ENCODE measurements at regions not wholly inside any gene's neighbourhood (a gene's known extent, or its start where the extent isn't known, plus 50 kb on each side); places are given as distances from the start of the nearest gene placed in this dataset.

- Histone ChIP-seq H3K4me3 (ENCODE audit: control insufficient read depth in 1 of 7, extremely low read depth in 1 of 7, insufficient read depth in 4 of 7, low read depth in 2 of 7, low read length in 6 of 7) (no peak overlapping the region), H3K27ac (ENCODE audit: insufficient read depth in 1 of 2, low read depth in 1 of 2, low read length in 2 of 2, poor library complexity in 1 of 2, severe bottlenecking in 2 of 2) (no peak overlapping the region), H3K9me3 (ENCODE audit: control extremely low read depth in 1 of 5, control insufficient read depth in 4 of 5, insufficient read depth in 2 of 5, low read depth in 1 of 5, low read length in 4 of 5) (no peaks in the 10 kb centered on the region), H3K27me3 (replicated peaks in 2 of 5; ENCODE audit: control insufficient read depth in 4 of 5, insufficient read depth in 5 of 5, low read length in 4 of 5) (no peaks in the 10 kb centered on the region), H3K36me3 (ENCODE audit: control insufficient read depth in 4 of 4, insufficient read depth in 4 of 4, low read length in 3 of 4) (no peaks in the 10 kb centered on the region), H3K4me1 (ENCODE audit: control extremely low read depth in 1 of 4, control insufficient read depth in 4 of 4, insufficient read depth in 4 of 4, low read length in 3 of 4) (peaks cover 0 to 17% (median 13%) of the 10 kb centered on the region in 4 experiments)
- POLR2A ChIA-PET: no interaction called here
- CTCF ChIA-PET: no interaction called here
- DNase-seq: no peak
- WGBS (ENCODE audit: insufficient coverage): 100% methylated on average over 2 of the region's 2 CpGs
These were observed 139.9 kb downstream of the MEX3B start for GRCh38 chr15:81905889-81906288.

- ChIA-PET CTCF (no interaction called here), POLR2A (no interaction called here)
- Histone ChIP-seq H3K27ac (ENCODE audit: insufficient read depth in 1 of 2, low read depth in 1 of 2, low read length in 2 of 2, poor library complexity in 1 of 2, severe bottlenecking in 2 of 2) (no peak overlapping the region), H3K4me1 (ENCODE audit: control extremely low read depth in 1 of 4, control insufficient read depth in 4 of 4, insufficient read depth in 4 of 4, low read length in 3 of 4) (no peaks in the 10 kb centered on the region), H3K4me3 (ENCODE audit: control insufficient read depth in 1 of 7, extremely low read depth in 1 of 7, insufficient read depth in 4 of 7, low read depth in 2 of 7, low read length in 6 of 7) (no peak overlapping the region), H3K27me3 (replicated peaks in 2 of 5; ENCODE audit: control insufficient read depth in 4 of 5, insufficient read depth in 5 of 5, low read length in 4 of 5) (no peaks in the 10 kb centered on the region), H3K9me3 (ENCODE audit: control extremely low read depth in 1 of 5, control insufficient read depth in 4 of 5, insufficient read depth in 2 of 5, low read depth in 1 of 5, low read length in 4 of 5) (no peaks in the 10 kb centered on the region), H3K36me3 (ENCODE audit: control insufficient read depth in 4 of 4, insufficient read depth in 4 of 4, low read length in 3 of 4) (no peaks in the 10 kb centered on the region)
- WGBS (ENCODE audit: insufficient coverage): 40% methylated on average over 2 of the region's 5 CpGs
- no peak for DNase-seq
These were observed 144.5 kb downstream of the MEX3B start for GRCh38 chr15:81901319-81901718.

GRCh38 chr15:81899730-81900129 lies 146.1 kb downstream of the MEX3B start:
- DNase-seq: no peak

GRCh38 chr15:81899024-81899423 lies 146.8 kb downstream of the MEX3B start:
- Histone ChIP-seq H3K9me3 (ENCODE audit: control extremely low read depth in 1 of 5, control insufficient read depth in 4 of 5, insufficient read depth in 2 of 5, low read depth in 1 of 5, low read length in 4 of 5) (no peaks in the 10 kb centered on the region), H3K36me3 (ENCODE audit: control insufficient read depth in 4 of 4, insufficient read depth in 4 of 4, low read length in 3 of 4) (no peaks in the 10 kb centered on the region), H3K4me3 (ENCODE audit: control insufficient read depth in 1 of 7, extremely low read depth in 1 of 7, insufficient read depth in 4 of 7, low read depth in 2 of 7, low read length in 6 of 7) (no peak overlapping the region), H3K27ac (ENCODE audit: insufficient read depth in 1 of 2, low read depth in 1 of 2, low read length in 2 of 2, poor library complexity in 1 of 2, severe bottlenecking in 2 of 2) (no peak overlapping the region), H3K4me1 (ENCODE audit: control extremely low read depth in 1 of 4, control insufficient read depth in 4 of 4, insufficient read depth in 4 of 4, low read length in 3 of 4) (no peaks in the 10 kb centered on the region), H3K27me3 (replicated peaks in 2 of 5; ENCODE audit: control insufficient read depth in 4 of 5, insufficient read depth in 5 of 5, low read length in 4 of 5) (no peaks in the 10 kb centered on the region)
- DNase-seq: no peak
- CTCF ChIA-PET: interaction anchor here (0.6 to 0.8 kb wide), 3 partner anchors 9 to 126 kb away, joined by 3 read pairs; no protein-coding TSS in a partner anchor
- POLR2A ChIA-PET: no interaction called here
- WGBS (ENCODE audit: insufficient coverage): no CpG with 5 or more reads among the region's 2 CpGs

More at GRCh38 chr15:81899730-81900129, 146.1 kb downstream of the MEX3B start:
- H3K4me3 ChIP-seq (ENCODE audit: control insufficient read depth in 1 of 7, extremely low read depth in 1 of 7, insufficient read depth in 4 of 7, low read depth in 2 of 7, low read length in 6 of 7): no peak overlapping the region
- H3K27ac ChIP-seq (ENCODE audit: insufficient read depth in 1 of 2, low read depth in 1 of 2, low read length in 2 of 2, poor library complexity in 1 of 2, severe bottlenecking in 2 of 2): no peak overlapping the region
- H3K27me3 ChIP-seq (replicated peaks in 2 of 5; ENCODE audit: control insufficient read depth in 4 of 5, insufficient read depth in 5 of 5, low read length in 4 of 5): no peaks in the 10 kb centered on the region
- POLR2A ChIA-PET: no interaction called here
- no peaks in the 10 kb centered on the region for H3K4me1 ChIP-seq (ENCODE audit: control extremely low read depth in 1 of 4, control insufficient read depth in 4 of 4, insufficient read depth in 4 of 4, low read length in 3 of 4)
- CTCF ChIA-PET: no interaction called here
- no CpG with 5 or more reads among the region's 2 CpGs for WGBS (ENCODE audit: insufficient coverage)
- H3K9me3 ChIP-seq (ENCODE audit: control extremely low read depth in 1 of 5, control insufficient read depth in 4 of 5, insufficient read depth in 2 of 5, low read depth in 1 of 5, low read length in 4 of 5): no peaks in the 10 kb centered on the region
- no peaks in the 10 kb centered on the region for H3K36me3 ChIP-seq (ENCODE audit: control insufficient read depth in 4 of 4, insufficient read depth in 4 of 4, low read length in 3 of 4)

- no peak for DNase-seq
- Histone ChIP-seq H3K27me3 (replicated peaks in 2 of 5; ENCODE audit: control insufficient read depth in 4 of 5, insufficient read depth in 5 of 5, low read length in 4 of 5) (no peaks in the 10 kb centered on the region), H3K27ac (ENCODE audit: insufficient read depth in 1 of 2, low read depth in 1 of 2, low read length in 2 of 2, poor library complexity in 1 of 2, severe bottlenecking in 2 of 2) (no peak overlapping the region), H3K4me3 (ENCODE audit: control insufficient read depth in 1 of 7, extremely low read depth in 1 of 7, insufficient read depth in 4 of 7, low read depth in 2 of 7, low read length in 6 of 7) (no peak overlapping the region), H3K36me3 (ENCODE audit: control insufficient read depth in 4 of 4, insufficient read depth in 4 of 4, low read length in 3 of 4) (no peaks in the 10 kb centered on the region), H3K9me3 (ENCODE audit: control extremely low read depth in 1 of 5, control insufficient read depth in 4 of 5, insufficient read depth in 2 of 5, low read depth in 1 of 5, low read length in 4 of 5) (no peaks in the 10 kb centered on the region), H3K4me1 (ENCODE audit: control extremely low read depth in 1 of 4, control insufficient read depth in 4 of 4, insufficient read depth in 4 of 4, low read length in 3 of 4) (no peaks in the 10 kb centered on the region)
- POLR2A ChIA-PET: no interaction called here
- CTCF ChIA-PET: interaction anchor here (1.3 kb wide), 1 partner anchor 16 kb away, joined by 3 read pairs; no protein-coding TSS in a partner anchor
- 86% methylated on average over 1 of the region's 6 CpGs for WGBS (ENCODE audit: insufficient coverage)
These were observed 148.7 kb downstream of the MEX3B start for GRCh38 chr15:81897057-81897677.

- no peak for DNase-seq
- CTCF ChIA-PET: interaction anchor here (1.3 kb wide), 1 partner anchor 17 kb away, joined by 3 read pairs; no protein-coding TSS in a partner anchor
These were observed 149.5 kb downstream of the MEX3B start for GRCh38 chr15:81896356-81896755.

GRCh38 chr15:81895723-81896122 lies 150.1 kb downstream of the MEX3B start:
- DNase-seq: no peak
- POLR2A ChIA-PET: no interaction called here
- no peaks in the 10 kb centered on the region for H3K36me3 ChIP-seq (ENCODE audit: control insufficient read depth in 4 of 4, insufficient read depth in 4 of 4, low read length in 3 of 4)

More at GRCh38 chr15:81896356-81896755, 149.5 kb downstream of the MEX3B start:
- H3K36me3 ChIP-seq (ENCODE audit: control insufficient read depth in 4 of 4, insufficient read depth in 4 of 4, low read length in 3 of 4): no peaks in the 10 kb centered on the region
- no peak overlapping the region for H3K4me3 ChIP-seq (ENCODE audit: control insufficient read depth in 1 of 7, extremely low read depth in 1 of 7, insufficient read depth in 4 of 7, low read depth in 2 of 7, low read length in 6 of 7)
- no peaks in the 10 kb centered on the region for H3K9me3 ChIP-seq (ENCODE audit: control extremely low read depth in 1 of 5, control insufficient read depth in 4 of 5, insufficient read depth in 2 of 5, low read depth in 1 of 5, low read length in 4 of 5)
- 94% methylated on average over 2 of the region's 3 CpGs for WGBS (ENCODE audit: insufficient coverage)
- no peaks in the 10 kb centered on the region for H3K4me1 ChIP-seq (ENCODE audit: control extremely low read depth in 1 of 4, control insufficient read depth in 4 of 4, insufficient read depth in 4 of 4, low read length in 3 of 4)
- POLR2A ChIA-PET: no interaction called here
- H3K27ac ChIP-seq (ENCODE audit: insufficient read depth in 1 of 2, low read depth in 1 of 2, low read length in 2 of 2, poor library complexity in 1 of 2, severe bottlenecking in 2 of 2): no peak overlapping the region
- no peaks in the 10 kb centered on the region for H3K27me3 ChIP-seq (replicated peaks in 2 of 5; ENCODE audit: control insufficient read depth in 4 of 5, insufficient read depth in 5 of 5, low read length in 4 of 5)

More at GRCh38 chr15:81895723-81896122, 150.1 kb downstream of the MEX3B start:
- CTCF ChIA-PET: no interaction called here
- Histone ChIP-seq H3K4me3 (ENCODE audit: control insufficient read depth in 1 of 7, extremely low read depth in 1 of 7, insufficient read depth in 4 of 7, low read depth in 2 of 7, low read length in 6 of 7) (no peak overlapping the region), H3K27me3 (replicated peaks in 2 of 5; ENCODE audit: control insufficient read depth in 4 of 5, insufficient read depth in 5 of 5, low read length in 4 of 5) (no peaks in the 10 kb centered on the region), H3K4me1 (ENCODE audit: control extremely low read depth in 1 of 4, control insufficient read depth in 4 of 4, insufficient read depth in 4 of 4, low read length in 3 of 4) (no peaks in the 10 kb centered on the region), H3K9me3 (ENCODE audit: control extremely low read depth in 1 of 5, control insufficient read depth in 4 of 5, insufficient read depth in 2 of 5, low read depth in 1 of 5, low read length in 4 of 5) (no peaks in the 10 kb centered on the region), H3K27ac (ENCODE audit: insufficient read depth in 1 of 2, low read depth in 1 of 2, low read length in 2 of 2, poor library complexity in 1 of 2, severe bottlenecking in 2 of 2) (no peak overlapping the region)
- WGBS (ENCODE audit: insufficient coverage): no CpG with 5 or more reads among the region's 2 CpGs

Measured in common myeloid progenitor, CD34-positive (primary cell).